ENCODE measurements at regions not wholly inside any gene's neighbourhood (a gene's known extent, or its start where the extent isn't known, plus 50 kb on each side); places are given as distances from the start of the nearest gene placed in this dataset.

DNA sequence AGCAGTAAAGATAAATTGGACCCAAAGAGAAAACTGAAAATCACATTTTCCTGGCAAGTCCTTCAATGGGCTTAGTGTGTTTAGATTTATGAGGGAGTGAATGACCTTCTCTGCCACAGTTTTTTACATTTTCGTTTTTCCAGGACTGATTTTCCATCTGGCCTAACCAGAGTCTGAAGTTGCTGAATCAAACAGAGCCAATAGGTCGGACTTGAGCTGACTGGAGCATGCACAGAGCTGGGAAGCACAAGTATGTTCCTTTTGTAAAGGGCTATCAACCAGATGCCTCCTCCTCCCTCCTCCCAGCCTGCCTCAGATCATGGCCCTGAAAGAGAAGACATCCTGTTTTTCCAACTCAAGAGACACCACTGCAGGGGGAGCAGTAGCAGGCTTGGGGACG lies 126.0 kb upstream of the ANKRD1 start:
- TF ChIP-seq, protein P1, sequence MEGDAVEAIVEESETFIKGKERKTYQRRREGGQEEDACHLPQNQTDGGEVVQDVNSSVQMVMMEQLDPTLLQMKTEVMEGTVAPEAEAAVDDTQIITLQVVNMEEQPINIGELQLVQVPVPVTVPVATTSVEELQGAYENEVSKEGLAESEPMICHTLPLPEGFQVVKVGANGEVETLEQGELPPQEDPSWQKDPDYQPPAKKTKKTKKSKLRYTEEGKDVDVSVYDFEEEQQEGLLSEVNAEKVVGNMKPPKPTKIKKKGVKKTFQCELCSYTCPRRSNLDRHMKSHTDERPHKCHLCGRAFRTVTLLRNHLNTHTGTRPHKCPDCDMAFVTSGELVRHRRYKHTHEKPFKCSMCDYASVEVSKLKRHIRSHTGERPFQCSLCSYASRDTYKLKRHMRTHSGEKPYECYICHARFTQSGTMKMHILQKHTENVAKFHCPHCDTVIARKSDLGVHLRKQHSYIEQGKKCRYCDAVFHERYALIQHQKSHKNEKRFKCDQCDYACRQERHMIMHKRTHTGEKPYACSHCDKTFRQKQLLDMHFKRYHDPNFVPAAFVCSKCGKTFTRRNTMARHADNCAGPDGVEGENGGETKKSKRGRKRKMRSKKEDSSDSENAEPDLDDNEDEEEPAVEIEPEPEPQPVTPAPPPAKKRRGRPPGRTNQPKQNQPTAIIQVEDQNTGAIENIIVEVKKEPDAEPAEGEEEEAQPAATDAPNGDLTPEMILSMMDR (IDR thresholded peaks at IDR 0.05; ENCODE audit: low read depth, low read length, missing control alignments): no peak

DNA sequence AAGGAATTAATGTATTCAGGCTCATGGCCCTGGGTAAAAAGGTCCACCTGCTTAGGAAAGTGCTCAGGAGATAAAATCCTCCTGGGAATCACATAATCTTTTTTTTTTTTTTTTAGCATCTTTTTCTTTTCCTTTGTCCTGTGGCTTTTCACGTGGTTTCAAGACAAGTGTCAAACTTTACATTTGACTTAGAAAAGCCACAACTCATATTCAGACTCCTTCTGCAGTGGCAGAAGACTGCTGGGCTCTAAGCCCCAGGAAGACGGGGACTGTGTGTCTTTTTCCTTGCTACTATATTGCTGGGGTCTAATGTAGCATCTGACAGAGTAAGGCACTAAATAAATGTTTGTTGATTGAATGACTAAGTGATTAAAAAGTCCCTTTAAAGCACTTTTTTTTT lies 127.5 kb upstream of the ANKRD1 start:
- no peak for DNase-seq (ENCODE audit: low read depth)
- TF ChIP-seq, protein P1 (IDR thresholded peaks at IDR 0.05; ENCODE audit: low read depth, low read length, missing control alignments): no peak
- no peak overlapping the region for H3K4me3 ChIP-seq (ENCODE audit: low read depth, low read length)

More for the DNA sequence above, 126.0 kb upstream of the ANKRD1 start:
- H3K4me3 ChIP-seq (ENCODE audit: low read depth, low read length): no peak overlapping the region
- no peak for DNase-seq (ENCODE audit: low read depth)

DNA sequence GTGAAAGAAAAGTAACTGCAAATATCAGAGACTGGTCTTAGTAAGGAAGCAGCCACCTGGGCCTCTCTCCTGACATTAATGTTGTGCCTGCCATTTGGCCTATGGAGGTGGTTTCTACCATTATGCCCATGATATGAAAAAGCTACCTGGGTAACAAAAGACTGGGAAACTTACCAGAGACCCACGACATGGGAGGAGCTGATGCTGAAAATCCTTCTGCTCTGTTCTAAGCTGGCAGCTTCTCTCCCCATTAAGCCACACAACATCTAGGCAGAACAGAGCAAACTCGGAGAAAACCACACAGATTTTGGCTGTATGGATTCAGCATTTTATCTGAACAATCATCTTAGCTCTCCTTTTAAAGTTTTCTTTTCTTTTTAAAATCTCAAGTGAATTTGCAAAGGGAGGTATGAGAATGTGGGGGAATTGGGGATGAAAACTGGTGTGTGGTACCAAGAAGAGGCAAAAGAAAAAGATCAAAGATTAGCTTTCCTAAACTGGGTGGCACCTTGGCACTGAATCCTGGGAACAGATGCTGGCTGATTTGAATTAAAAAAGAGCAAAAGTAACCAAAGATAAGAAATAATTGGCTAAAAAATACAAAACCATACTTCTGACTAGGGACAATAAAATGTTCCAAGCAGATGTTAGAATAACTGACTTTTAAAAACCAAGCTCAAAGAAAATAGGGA lies 128.6 kb upstream of the ANKRD1 start:
- no peak overlapping the region for H3K4me3 ChIP-seq (ENCODE audit: low read depth, low read length)
- TF ChIP-seq, protein P1 (IDR thresholded peaks at IDR 0.05; ENCODE audit: low read depth, low read length, missing control alignments): no peak
- no peak for DNase-seq (ENCODE audit: low read depth)

DNA sequence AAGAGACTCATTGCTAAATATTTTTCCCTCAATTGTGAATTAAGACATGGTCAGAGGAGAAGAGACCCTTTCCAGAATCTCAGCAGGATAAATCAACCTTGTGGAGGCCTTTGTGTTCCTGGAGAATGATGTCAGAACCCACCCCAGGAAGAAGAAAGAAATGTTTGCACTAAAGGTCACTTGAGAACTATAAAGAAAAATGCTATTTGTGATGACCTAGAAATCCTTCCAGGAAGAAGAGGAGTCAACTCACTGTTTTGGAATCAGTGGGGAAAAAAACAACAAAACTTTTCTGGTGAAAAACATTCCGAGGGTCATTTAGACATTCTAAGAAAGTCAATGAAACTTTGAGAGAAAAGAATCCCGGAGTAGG lies 129.1 kb upstream of the ANKRD1 start:
- DNase-seq (ENCODE audit: low read depth): no peak
- no peak overlapping the region for H3K4me3 ChIP-seq (ENCODE audit: low read depth, low read length)
- TF ChIP-seq, protein P1 (IDR thresholded peaks at IDR 0.05; ENCODE audit: low read depth, low read length, missing control alignments): no peak

DNA sequence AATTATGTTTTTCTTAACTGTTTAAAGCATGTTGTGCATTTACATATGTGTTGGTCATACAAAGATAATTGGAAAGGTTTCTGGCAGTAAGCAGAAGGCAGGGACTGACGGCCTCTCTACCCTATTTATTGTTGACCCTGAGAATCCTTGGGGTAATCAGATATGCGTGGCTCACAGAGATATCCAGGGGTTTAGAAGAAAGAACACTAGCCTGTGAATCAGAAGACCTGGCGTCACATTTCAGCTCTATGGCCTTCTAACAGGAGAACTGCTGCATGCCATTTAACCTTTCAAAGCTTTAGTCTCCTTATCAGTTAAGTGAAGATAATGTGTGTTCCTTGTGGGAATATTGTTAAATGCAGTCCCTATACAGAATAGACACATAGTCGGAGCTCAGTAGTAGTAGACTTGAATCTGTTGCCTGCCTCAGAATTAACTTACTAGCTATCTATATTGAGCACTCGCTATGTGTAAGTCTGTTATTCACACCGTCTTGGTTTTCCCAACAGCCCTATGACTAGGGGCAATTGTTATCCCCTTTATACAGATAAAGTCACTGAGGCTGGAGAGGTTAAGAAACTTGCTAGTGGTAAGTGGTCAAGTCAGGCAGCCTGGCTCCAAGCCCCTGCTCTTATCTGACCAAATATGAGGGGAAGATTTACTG lies 129.6 kb upstream of the ANKRD1 start:
- TF ChIP-seq, protein P1 (IDR thresholded peaks at IDR 0.05; ENCODE audit: low read depth, low read length, missing control alignments): no peak
- H3K4me3 ChIP-seq (ENCODE audit: low read depth, low read length): no peak overlapping the region
- no peak for DNase-seq (ENCODE audit: low read depth)

DNA sequence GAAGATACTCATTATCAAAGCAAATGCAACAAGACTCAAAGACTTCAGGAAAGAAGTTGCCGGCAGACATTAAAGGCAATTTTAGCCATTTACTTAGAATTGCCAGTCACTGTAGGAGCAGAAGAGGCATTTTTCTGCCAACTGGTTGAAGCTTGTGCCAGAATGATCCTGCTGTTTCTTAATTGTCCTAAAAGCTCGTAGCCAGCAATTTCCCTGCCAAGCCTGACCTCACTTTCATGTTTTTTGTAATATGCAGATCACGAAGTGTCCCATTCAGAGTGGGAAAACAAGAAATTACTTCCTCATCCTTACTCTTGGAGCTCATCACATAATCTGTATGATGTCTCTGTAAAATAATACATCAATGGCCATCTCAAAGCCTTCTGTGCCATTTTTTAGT lies 130.9 kb upstream of the ANKRD1 start:
- no peak overlapping the region for H3K4me3 ChIP-seq (ENCODE audit: low read depth, low read length)
- no peak for DNase-seq (ENCODE audit: low read depth)
- TF ChIP-seq, protein P1 (IDR thresholded peaks at IDR 0.05; ENCODE audit: low read depth, low read length, missing control alignments): no peak

DNA sequence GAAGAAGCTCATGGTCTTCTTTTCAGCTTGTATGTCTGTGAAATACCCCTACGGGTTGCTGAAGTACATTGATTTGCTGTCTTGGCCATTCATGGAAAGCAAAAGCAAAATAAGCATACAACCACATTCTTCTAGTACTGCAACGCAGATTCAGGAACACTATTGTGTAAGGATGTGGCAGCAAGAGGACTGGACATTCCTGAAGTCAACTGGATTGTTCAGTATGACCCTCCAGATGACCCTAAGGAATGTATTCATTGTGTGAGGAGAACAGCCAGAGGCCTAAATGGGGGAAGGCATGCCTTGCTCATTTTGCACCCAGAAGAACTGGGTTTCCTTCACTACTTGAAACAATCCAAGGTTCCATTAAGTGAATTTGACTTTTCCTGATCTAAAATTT lies 133.4 kb upstream of the ANKRD1 start:
- DNase-seq (ENCODE audit: low read depth): no peak
- H3K4me3 ChIP-seq (ENCODE audit: low read depth, low read length): no peak overlapping the region

More for the DNA sequence above, 133.4 kb upstream of the ANKRD1 start:
- TF ChIP-seq, protein P1 (IDR thresholded peaks at IDR 0.05; ENCODE audit: low read depth, low read length, missing control alignments): no peak

Data from GM12864 (cell line).